ENCODE measurements at regions not wholly inside any gene's neighbourhood (a gene's known extent, or its start where the extent isn't known, plus 50 kb on each side); places are given as distances from the start of the nearest gene placed in this dataset.

- DNase-seq = no peak
- no peaks in the 10 kb centered on the region for H3K9me2 ChIP-seq (replicated peaks; ENCODE audit: insufficient read depth, low read length)
- H3K27me3 ChIP-seq (replicated peaks; ENCODE audit: insufficient read depth, low read length) = no peaks in the 10 kb centered on the region
- H3K4me3 ChIP-seq (ENCODE audit: low read length) = no peak overlapping the region
- no peak overlapping the region for H3K9ac ChIP-seq (ENCODE audit: low read length)
- TF ChIP-seq EZH2 (optimal IDR thresholded peaks at IDR 0.05; ENCODE audit: low read depth, low read length) (no peak), EZH2phosphoT487 (IDR thresholded peaks at IDR 0.05; ENCODE audit: low read length) (no peak), CTCF (IDR thresholded peaks at IDR 0.05; ENCODE audit: low read length) (no peak)
- no peaks in the 10 kb centered on the region for H3K9me3 ChIP-seq (replicated peaks; ENCODE audit: insufficient read depth, low read length)
- no peaks in the 10 kb centered on the region for H3K79me2 ChIP-seq (ENCODE audit: low read length)
- H4K20me1 ChIP-seq (ENCODE audit: insufficient read depth, low read length) = no peaks in the 10 kb centered on the region
- H3F3A ChIP-seq (ENCODE audit: insufficient read depth, low read length) = no peaks in the 10 kb centered on the region
- no peak overlapping the region for H3K4me2 ChIP-seq (ENCODE audit: low read depth, low read length)
- no peaks in the 10 kb centered on the region for H3K4me1 ChIP-seq (ENCODE audit: low read length)
- H3K27ac ChIP-seq (ENCODE audit: low read length) = no peak overlapping the region
- H2AFZ ChIP-seq (ENCODE audit: low read length) = no peak overlapping the region
- H3K36me3 ChIP-seq (replicated peaks; ENCODE audit: insufficient read depth, low read length) = no peaks in the 10 kb centered on the region
These were observed 611.1 kb upstream of the ARID1B start for GRCh38 chr6:156166093-156166492.

- Histone ChIP-seq H3K4me1 (ENCODE audit: low read length) (no peaks in the 10 kb centered on the region), H3K4me2 (ENCODE audit: low read depth, low read length) (no peak overlapping the region), H2AFZ (ENCODE audit: low read length) (no peak overlapping the region), H3K79me2 (ENCODE audit: low read length) (no peaks in the 10 kb centered on the region), H3K4me3 (ENCODE audit: low read length) (no peak overlapping the region), H3K36me3 (replicated peaks; ENCODE audit: insufficient read depth, low read length) (no peaks in the 10 kb centered on the region), H4K20me1 (ENCODE audit: insufficient read depth, low read length) (no peaks in the 10 kb centered on the region), H3K27me3 (replicated peaks; ENCODE audit: insufficient read depth, low read length) (no peaks in the 10 kb centered on the region), H3K9me2 (replicated peaks; ENCODE audit: insufficient read depth, low read length) (no peaks in the 10 kb centered on the region), H3K9me3 (replicated peaks; ENCODE audit: insufficient read depth, low read length) (no peaks in the 10 kb centered on the region), H3F3A (ENCODE audit: insufficient read depth, low read length) (no peaks in the 10 kb centered on the region), H3K9ac (ENCODE audit: low read length) (no peak overlapping the region), H3K27ac (ENCODE audit: low read length) (no peak overlapping the region)
- no peak for DNase-seq
- TF ChIP-seq EZH2 (optimal IDR thresholded peaks at IDR 0.05; ENCODE audit: low read depth, low read length) (no peak), EZH2phosphoT487 (IDR thresholded peaks at IDR 0.05; ENCODE audit: low read length) (no peak), CTCF (IDR thresholded peaks at IDR 0.05; ENCODE audit: low read length) (no peak)
These were observed 612.3 kb upstream of the ARID1B start for GRCh38 chr6:156164701-156165452.

GRCh38 chr6:156163311-156163710, 613.9 kb upstream of the ARID1B start:
- TF ChIP-seq EZH2 (optimal IDR thresholded peaks at IDR 0.05; ENCODE audit: low read depth, low read length) = no peak
- TF ChIP-seq CTCF (IDR thresholded peaks at IDR 0.05; ENCODE audit: low read length) = no peak
- TF ChIP-seq EZH2phosphoT487 (IDR thresholded peaks at IDR 0.05; ENCODE audit: low read length) = no peak
- Histone ChIP-seq H3K79me2 (ENCODE audit: low read length) (no peaks in the 10 kb centered on the region), H3K4me2 (ENCODE audit: low read depth, low read length) (no peak overlapping the region), H3K27me3 (replicated peaks; ENCODE audit: insufficient read depth, low read length) (no peaks in the 10 kb centered on the region), H4K20me1 (ENCODE audit: insufficient read depth, low read length) (no peaks in the 10 kb centered on the region), H3K36me3 (replicated peaks; ENCODE audit: insufficient read depth, low read length) (no peaks in the 10 kb centered on the region), H3K4me1 (ENCODE audit: low read length) (no peaks in the 10 kb centered on the region), H3K9ac (ENCODE audit: low read length) (no peak overlapping the region), H3K9me2 (replicated peaks; ENCODE audit: insufficient read depth, low read length) (no peaks in the 10 kb centered on the region), H3K4me3 (ENCODE audit: low read length) (no peak overlapping the region), H3F3A (ENCODE audit: insufficient read depth, low read length) (no peaks in the 10 kb centered on the region), H2AFZ (ENCODE audit: low read length) (no peak overlapping the region), H3K9me3 (replicated peaks; ENCODE audit: insufficient read depth, low read length) (no peaks in the 10 kb centered on the region), H3K27ac (ENCODE audit: low read length) (no peak overlapping the region)
- no peak for DNase-seq
